ENCODE measurements at regions not wholly inside any gene's neighbourhood (a gene's known extent, or its start where the extent isn't known, plus 50 kb on each side); places are given as distances from the start of the nearest gene placed in this dataset.

GRCh38 chr5:89270901-89271300 lies 387.9 kb upstream of the MEF2C start:
- H3K36me3 ChIP-seq (ENCODE audit: control insufficient read depth in 1 of 2, insufficient read depth in 2 of 2, low read length in 2 of 2), result no peaks in the 10 kb centered on the region
- no peaks in the 10 kb centered on the region for H3K27me3 ChIP-seq (ENCODE audit: low read depth, low read length)
- H3K27ac ChIP-seq (ENCODE audit: low read length), result no peak overlapping the region
- H3K9me3 ChIP-seq (ENCODE audit: control insufficient read depth in 1 of 2, low read length in 2 of 2), result no peaks in the 10 kb centered on the region
- no peak overlapping the region for H3K4me3 ChIP-seq (ENCODE audit: low read depth in 1 of 2, low read length in 2 of 2)
- no peaks in the 10 kb centered on the region for H3K4me1 ChIP-seq (ENCODE audit: control insufficient read depth in 1 of 2, insufficient read depth in 2 of 2, low read length in 2 of 2)

GRCh38 chr5:89269721-89270120 lies 386.7 kb upstream of the MEF2C start:
- Histone ChIP-seq H3K9me3 (ENCODE audit: control insufficient read depth in 1 of 2, low read length in 2 of 2) (no peaks in the 10 kb centered on the region), H3K27me3 (ENCODE audit: low read depth, low read length) (no peaks in the 10 kb centered on the region), H3K4me3 (ENCODE audit: low read depth in 1 of 2, low read length in 2 of 2) (no peak overlapping the region), H3K27ac (ENCODE audit: low read length) (no peak overlapping the region), H3K4me1 (ENCODE audit: control insufficient read depth in 1 of 2, insufficient read depth in 2 of 2, low read length in 2 of 2) (no peaks in the 10 kb centered on the region), H3K36me3 (ENCODE audit: control insufficient read depth in 1 of 2, insufficient read depth in 2 of 2, low read length in 2 of 2) (no peaks in the 10 kb centered on the region)

GRCh38 chr5:89268460-89268859 lies 385.5 kb upstream of the MEF2C start:
- no peak overlapping the region for H3K4me3 ChIP-seq (ENCODE audit: low read depth in 1 of 2, low read length in 2 of 2)
- no peaks in the 10 kb centered on the region for H3K4me1 ChIP-seq (ENCODE audit: control insufficient read depth in 1 of 2, insufficient read depth in 2 of 2, low read length in 2 of 2)
- no peaks in the 10 kb centered on the region for H3K9me3 ChIP-seq (ENCODE audit: control insufficient read depth in 1 of 2, low read length in 2 of 2)
- no peak overlapping the region for H3K27ac ChIP-seq (ENCODE audit: low read length)
- no peaks in the 10 kb centered on the region for H3K36me3 ChIP-seq (ENCODE audit: control insufficient read depth in 1 of 2, insufficient read depth in 2 of 2, low read length in 2 of 2)
- H3K27me3 ChIP-seq (ENCODE audit: low read depth, low read length), result no peaks in the 10 kb centered on the region

GRCh38 chr5:89267788-89268187 lies 384.8 kb upstream of the MEF2C start:
- no peak overlapping the region for H3K27ac ChIP-seq (ENCODE audit: low read length)
- no peak overlapping the region for H3K4me3 ChIP-seq (ENCODE audit: low read depth in 1 of 2, low read length in 2 of 2)
- H3K27me3 ChIP-seq (ENCODE audit: low read depth, low read length), result no peaks in the 10 kb centered on the region
- H3K36me3 ChIP-seq (ENCODE audit: control insufficient read depth in 1 of 2, insufficient read depth in 2 of 2, low read length in 2 of 2), result no peaks in the 10 kb centered on the region
- no peaks in the 10 kb centered on the region for H3K4me1 ChIP-seq (ENCODE audit: control insufficient read depth in 1 of 2, insufficient read depth in 2 of 2, low read length in 2 of 2)
- H3K9me3 ChIP-seq (ENCODE audit: control insufficient read depth in 1 of 2, low read length in 2 of 2), result no peaks in the 10 kb centered on the region

GRCh38 chr5:89265511-89266179 lies 382.7 kb upstream of the MEF2C start:
- Histone ChIP-seq H3K9me3 (ENCODE audit: control insufficient read depth in 1 of 2, low read length in 2 of 2) (no peaks in the 10 kb centered on the region), H3K4me1 (ENCODE audit: control insufficient read depth in 1 of 2, insufficient read depth in 2 of 2, low read length in 2 of 2) (no peaks in the 10 kb centered on the region), H3K36me3 (ENCODE audit: control insufficient read depth in 1 of 2, insufficient read depth in 2 of 2, low read length in 2 of 2) (no peaks in the 10 kb centered on the region), H3K27me3 (ENCODE audit: low read depth, low read length) (no peaks in the 10 kb centered on the region), H3K4me3 (ENCODE audit: low read depth in 1 of 2, low read length in 2 of 2) (no peak overlapping the region), H3K27ac (ENCODE audit: low read length) (no peak overlapping the region)

GRCh38 chr5:89263846-89264245 lies 380.9 kb upstream of the MEF2C start:
- Histone ChIP-seq H3K4me3 (ENCODE audit: low read depth in 1 of 2, low read length in 2 of 2) (no peak overlapping the region), H3K27me3 (ENCODE audit: low read depth, low read length) (no peaks in the 10 kb centered on the region), H3K36me3 (ENCODE audit: control insufficient read depth in 1 of 2, insufficient read depth in 2 of 2, low read length in 2 of 2) (no peaks in the 10 kb centered on the region), H3K9me3 (ENCODE audit: control insufficient read depth in 1 of 2, low read length in 2 of 2) (no peaks in the 10 kb centered on the region), H3K27ac (ENCODE audit: low read length) (no peak overlapping the region), H3K4me1 (ENCODE audit: control insufficient read depth in 1 of 2, insufficient read depth in 2 of 2, low read length in 2 of 2) (no peaks in the 10 kb centered on the region)

- Histone ChIP-seq H3K9me3 (ENCODE audit: control insufficient read depth in 1 of 2, low read length in 2 of 2) (no peaks in the 10 kb centered on the region), H3K36me3 (ENCODE audit: control insufficient read depth in 1 of 2, insufficient read depth in 2 of 2, low read length in 2 of 2) (no peaks in the 10 kb centered on the region), H3K4me3 (ENCODE audit: low read depth in 1 of 2, low read length in 2 of 2) (no peak overlapping the region), H3K27ac (ENCODE audit: low read length) (no peak overlapping the region), H3K27me3 (ENCODE audit: low read depth, low read length) (no peaks in the 10 kb centered on the region), H3K4me1 (ENCODE audit: control insufficient read depth in 1 of 2, insufficient read depth in 2 of 2, low read length in 2 of 2) (no peaks in the 10 kb centered on the region)
Measured at GRCh38 chr5:89262030-89262429, 379.0 kb upstream of the MEF2C start.

GRCh38 chr5:89260254-89260653 lies 377.3 kb upstream of the MEF2C start:
- Histone ChIP-seq H3K27me3 (ENCODE audit: low read depth, low read length) (no peaks in the 10 kb centered on the region), H3K4me3 (ENCODE audit: low read depth in 1 of 2, low read length in 2 of 2) (no peak overlapping the region), H3K36me3 (ENCODE audit: control insufficient read depth in 1 of 2, insufficient read depth in 2 of 2, low read length in 2 of 2) (no peaks in the 10 kb centered on the region), H3K27ac (ENCODE audit: low read length) (no peak overlapping the region), H3K4me1 (ENCODE audit: control insufficient read depth in 1 of 2, insufficient read depth in 2 of 2, low read length in 2 of 2) (no peaks in the 10 kb centered on the region), H3K9me3 (ENCODE audit: control insufficient read depth in 1 of 2, low read length in 2 of 2) (no peaks in the 10 kb centered on the region)

- no peaks in the 10 kb centered on the region for H3K27me3 ChIP-seq (ENCODE audit: low read depth, low read length)
- H3K4me3 ChIP-seq (ENCODE audit: low read depth in 1 of 2, low read length in 2 of 2), result no peak overlapping the region
- H3K9me3 ChIP-seq (ENCODE audit: control insufficient read depth in 1 of 2, low read length in 2 of 2), result no peaks in the 10 kb centered on the region
- H3K36me3 ChIP-seq (ENCODE audit: control insufficient read depth in 1 of 2, insufficient read depth in 2 of 2, low read length in 2 of 2), result no peaks in the 10 kb centered on the region
- H3K27ac ChIP-seq (ENCODE audit: low read length), result no peak overlapping the region
- H3K4me1 ChIP-seq (ENCODE audit: control insufficient read depth in 1 of 2, insufficient read depth in 2 of 2, low read length in 2 of 2), result no peaks in the 10 kb centered on the region
Measured at GRCh38 chr5:89255845-89256463, 373.0 kb upstream of the MEF2C start.

GRCh38 chr5:89253666-89254352 lies 370.8 kb upstream of the MEF2C start:
- Histone ChIP-seq H3K9me3 (ENCODE audit: control insufficient read depth in 1 of 2, low read length in 2 of 2) (no peaks in the 10 kb centered on the region), H3K27me3 (ENCODE audit: low read depth, low read length) (no peaks in the 10 kb centered on the region), H3K27ac (ENCODE audit: low read length) (no peak overlapping the region), H3K4me3 (ENCODE audit: low read depth in 1 of 2, low read length in 2 of 2) (no peak overlapping the region), H3K36me3 (ENCODE audit: control insufficient read depth in 1 of 2, insufficient read depth in 2 of 2, low read length in 2 of 2) (no peaks in the 10 kb centered on the region), H3K4me1 (ENCODE audit: control insufficient read depth in 1 of 2, insufficient read depth in 2 of 2, low read length in 2 of 2) (no peaks in the 10 kb centered on the region)

GRCh38 chr5:89246864-89247263 lies 363.9 kb upstream of the MEF2C start:
- H3K9me3 ChIP-seq (ENCODE audit: control insufficient read depth in 1 of 2, low read length in 2 of 2), result no peaks in the 10 kb centered on the region
- no peaks in the 10 kb centered on the region for H3K27me3 ChIP-seq (ENCODE audit: low read depth, low read length)
- no peak overlapping the region for H3K4me3 ChIP-seq (ENCODE audit: low read depth in 1 of 2, low read length in 2 of 2)
- no peaks in the 10 kb centered on the region for H3K4me1 ChIP-seq (ENCODE audit: control insufficient read depth in 1 of 2, insufficient read depth in 2 of 2, low read length in 2 of 2)
- H3K27ac ChIP-seq (ENCODE audit: low read length), result no peak overlapping the region
- H3K36me3 ChIP-seq (ENCODE audit: control insufficient read depth in 1 of 2, insufficient read depth in 2 of 2, low read length in 2 of 2), result no peaks in the 10 kb centered on the region

Data from muscle layer of duodenum (tissue), 2 donors.